OCI-LY7 (cell line): ENCODE measurements at regions not wholly inside any gene's neighbourhood (a gene's known extent, or its start where the extent isn't known, plus 50 kb on each side); places are given as distances from the start of the nearest gene placed in this dataset.

Source experiments
- BruUV-seq: library from RNA; stranded (reverse); fragments of 400-500 nt; replicated peaks from 2 replicates; lab custom pipeline; 2021; lab: Mats Ljungman, UMichigan
- CTCF ChIA-PET: fragments of 300-600 bp; sonication (Branson Sonifier 250); formaldehyde crosslinking; loops from one replicate; lab custom pipeline; 2022; ENCODE audit warnings: antibody characterized with exemption; ENCODE audit not compliant: unreplicated experiment; lab: Charles Lee
- POLR2A ChIA-PET: fragments of 300-600 bp; sonication (Branson Sonifier 250); formaldehyde crosslinking; loops from one replicate; lab custom pipeline; 2022; ENCODE audit warnings: antibody characterized with exemption; lab: Charles Lee
- DNase-seq: peaks from one replicate; pipeline ENCODE4 v3.0.0-alpha.2; 2015; ENCODE audit warnings: low spot score
- H2AFZ ChIP-seq: fragments of 200-600 bp; sonication (generic), shearing (Covaris generic); 2 replicates; pipeline ENCODE4 v1.6.1; 2014; ENCODE audit warnings: mild to moderate bottlenecking, antibody characterized with exemption, low read length, moderate library complexity
- H3K27ac ChIP-seq: fragments of 200-600 bp; sonication (generic); 2 replicates; pipeline ENCODE4 v1.5.1; 2014; ENCODE audit warnings: mixed run types, low read depth, mild to moderate bottlenecking, moderate library complexity, low read length, inconsistent platforms; ENCODE audit not compliant: poor library complexity, severe bottlenecking
- H3K36me3 ChIP-seq: fragments of 200-600 bp; sonication (generic); 2 replicates; pipeline ENCODE4 v1.6.1; 2014; ENCODE audit warnings: mild to moderate bottlenecking, antibody characterized with exemption, low read length, moderate library complexity, mixed read lengths; ENCODE audit not compliant: insufficient read depth
- H3K4me1 ChIP-seq: fragments of 200-600 bp; sonication (generic); 2 replicates; pipeline ENCODE4 v1.5.1; 2014; ENCODE audit warnings: mild to moderate bottlenecking, low read length; ENCODE audit not compliant: insufficient read depth, poor library complexity, severe bottlenecking
- H3K4me2 ChIP-seq: fragments of 200-600 bp; sonication (generic); 2 replicates; pipeline ENCODE4 v1.6.1; 2014; ENCODE audit warnings: mild to moderate bottlenecking, low read length
- H3K4me3 ChIP-seq: fragments of 200-600 bp; sonication (generic); 2 replicates; pipeline ENCODE4 v1.5.1; 2014; ENCODE audit warnings: mild to moderate bottlenecking, low read depth, low read length; ENCODE audit not compliant: poor library complexity, severe bottlenecking
- H3K79me2 ChIP-seq: fragments of 200-600 bp; sonication (generic); 2 replicates; pipeline ENCODE4 v1.6.1; 2016; ENCODE audit warnings: low read depth, mild to moderate bottlenecking, low read length, moderate library complexity, mixed read lengths; ENCODE audit not compliant: insufficient read depth
- H3K9me2 ChIP-seq: fragments of 200-600 bp; sonication (generic); 2 replicates; pipeline ENCODE4 v1.6.1; 2016; ENCODE audit warnings: mild to moderate bottlenecking, low read length, mixed read lengths; ENCODE audit not compliant: insufficient read depth
- H3K9me3 ChIP-seq: fragments of 200-600 bp; sonication (generic); 2 replicates; pipeline ENCODE4 v1.6.1; 2014; ENCODE audit warnings: mild to moderate bottlenecking, mixed run types, low read length, mixed read lengths
- H4K20me1 ChIP-seq: fragments of 200-600 bp; sonication (generic); 2 replicates; pipeline ENCODE4 v1.6.1; 2014; ENCODE audit warnings: mild to moderate bottlenecking, antibody characterized with exemption, low read length, moderate library complexity, mixed read lengths; ENCODE audit not compliant: insufficient read depth
- EZH2phosphoT487 ChIP-seq: fragments of 200-600 bp; sonication (generic); IDR thresholded peaks from 2 replicates; pipeline ENCODE4 v1.6.1; 2018; ENCODE audit warnings: low read depth, borderline replicate concordance, mild to moderate bottlenecking, mixed run types, antibody characterized with exemption, low read length, moderate library complexity, mixed read lengths
- intact Hi-C: fragments of 100-400 bp; cut with micrococcal nuclease; formaldehyde crosslinking; loops from one replicate; pipeline ENCODE4 v1.10.0; 2022; ENCODE audit not compliant: unreplicated experiment
- TF ChIP-seq, protein P1 (sequence below): fragments of 200-600 bp; sonication (generic); conservative IDR thresholded peaks from 2 replicates; pipeline ENCODE4 v1.5.1; 2014; ENCODE audit warnings: mild to moderate bottlenecking, antibody characterized with exemption, low read length, moderate library complexity, mixed read lengths

- POLR2A ChIA-PET, result no interaction called here
Measured at GRCh38 chr11:23457641-23458040, 597.4 kb upstream of the CCDC179 start.

GRCh38 chr11:23471878-23472277, 611.6 kb upstream of the CCDC179 start:
- Histone ChIP-seq H4K20me1 (no peaks in the 10 kb centered on the region), H3K4me2 (no peak overlapping the region), H3K4me3 (no peak overlapping the region), H2AFZ (no peak overlapping the region), H3K4me1 (no peaks in the 10 kb centered on the region), H3K9me3 (no peaks in the 10 kb centered on the region), H3K9me2 (no peaks in the 10 kb centered on the region), H3K79me2 (no peaks in the 10 kb centered on the region), H3K36me3 (no peaks in the 10 kb centered on the region), H3K27ac (no peak overlapping the region)
- no peak for DNase-seq
- intact Hi-C loops, result no loop called here
- BruUV-seq, result no TSS peak
- TF ChIP-seq, protein P1, sequence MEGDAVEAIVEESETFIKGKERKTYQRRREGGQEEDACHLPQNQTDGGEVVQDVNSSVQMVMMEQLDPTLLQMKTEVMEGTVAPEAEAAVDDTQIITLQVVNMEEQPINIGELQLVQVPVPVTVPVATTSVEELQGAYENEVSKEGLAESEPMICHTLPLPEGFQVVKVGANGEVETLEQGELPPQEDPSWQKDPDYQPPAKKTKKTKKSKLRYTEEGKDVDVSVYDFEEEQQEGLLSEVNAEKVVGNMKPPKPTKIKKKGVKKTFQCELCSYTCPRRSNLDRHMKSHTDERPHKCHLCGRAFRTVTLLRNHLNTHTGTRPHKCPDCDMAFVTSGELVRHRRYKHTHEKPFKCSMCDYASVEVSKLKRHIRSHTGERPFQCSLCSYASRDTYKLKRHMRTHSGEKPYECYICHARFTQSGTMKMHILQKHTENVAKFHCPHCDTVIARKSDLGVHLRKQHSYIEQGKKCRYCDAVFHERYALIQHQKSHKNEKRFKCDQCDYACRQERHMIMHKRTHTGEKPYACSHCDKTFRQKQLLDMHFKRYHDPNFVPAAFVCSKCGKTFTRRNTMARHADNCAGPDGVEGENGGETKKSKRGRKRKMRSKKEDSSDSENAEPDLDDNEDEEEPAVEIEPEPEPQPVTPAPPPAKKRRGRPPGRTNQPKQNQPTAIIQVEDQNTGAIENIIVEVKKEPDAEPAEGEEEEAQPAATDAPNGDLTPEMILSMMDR, result no peak
- TF ChIP-seq EZH2phosphoT487, result no peak
- ChIA-PET POLR2A (no interaction called here), CTCF (no interaction called here)

More at GRCh38 chr11:23457641-23458040, 597.4 kb upstream of the CCDC179 start:
- Histone ChIP-seq H3K4me1 (no peaks in the 10 kb centered on the region), H4K20me1 (no peaks in the 10 kb centered on the region), H3K9me3 (no peaks in the 10 kb centered on the region), H2AFZ (no peak overlapping the region), H3K4me2 (no peak overlapping the region), H3K9me2 (no peaks in the 10 kb centered on the region), H3K79me2 (no peaks in the 10 kb centered on the region), H3K4me3 (no peak overlapping the region), H3K36me3 (no peaks in the 10 kb centered on the region), H3K27ac (no peak overlapping the region)
- no peak for TF ChIP-seq EZH2phosphoT487
- TF ChIP-seq, protein P1, result no peak
- intact Hi-C loops, result no loop called here
- BruUV-seq, result no TSS peak
- CTCF ChIA-PET, result no interaction called here
- no peak for DNase-seq

- H3K36me3 ChIP-seq, result no peaks in the 10 kb centered on the region
- BruUV-seq, result no TSS peak
- no peak overlapping the region for H3K27ac ChIP-seq
- ChIA-PET CTCF (no interaction called here), POLR2A (interaction anchor here (0.5 kb wide), 1 partner anchor 92 kb away, joined by 3 read pairs; no protein-coding TSS in a partner anchor)
- DNase-seq, result no peak
- intact Hi-C loops, result no loop called here
- no peak overlapping the region for H3K4me3 ChIP-seq
- H3K4me2 ChIP-seq, result no peak overlapping the region
- H3K4me1 ChIP-seq, result no peaks in the 10 kb centered on the region
- no peaks in the 10 kb centered on the region for H3K79me2 ChIP-seq
- H3K9me2 ChIP-seq, result no peaks in the 10 kb centered on the region
- no peak overlapping the region for H2AFZ ChIP-seq
- no peaks in the 10 kb centered on the region for H4K20me1 ChIP-seq
- no peak for TF ChIP-seq EZH2phosphoT487
- TF ChIP-seq, protein P1, result no peak
- no peaks in the 10 kb centered on the region for H3K9me3 ChIP-seq
Measured at GRCh38 chr11:23473782-23474181, 613.5 kb upstream of the CCDC179 start.
